Uterus (tissue), 2 donors: ENCODE measurements at regions not wholly inside any gene's neighbourhood (a gene's known extent, or its start where the extent isn't known, plus 50 kb on each side); places are given as distances from the start of the nearest gene placed in this dataset.

Source experiments
- CTCF ChIP-seq, 4 experiments: fragments of 200-600 bp in 2 of 4; fragments of 450-650 bp in 2 of 4; sonication (generic) in 2 of 4; IDR thresholded peaks; one replicate each; pipeline ENCODE4 v1.5.1; 2016 to 2019; ENCODE audit warnings: antibody characterized with exemption in 4 of 4, mild to moderate bottlenecking in 2 of 4, moderate library complexity in 1 of 4
- POLR2A ChIP-seq, 2 donors: fragments of 450-650 bp; IDR thresholded peaks; one replicate each; pipeline ENCODE4 v1.6.1; 2016; ENCODE audit warnings: antibody characterized with exemption in 2 of 2, mild to moderate bottlenecking in 1 of 2, moderate library complexity in 1 of 2

- TF ChIP-seq CTCF (IDR thresholded peaks at IDR 0.05) (no peak), POLR2A (IDR thresholded peaks at IDR 0.05) (no peak)
These were observed 864.6 kb upstream of the SEL1L start for GRCh38 chr14:82398256-82398655.
